GM19438 (cell line): ENCODE measurements at regions not wholly inside any gene's neighbourhood (a gene's known extent, or its start where the extent isn't known, plus 50 kb on each side); places are given as distances from the start of the nearest gene placed in this dataset.

Source experiments
- ATAC-seq: cut with Tn5 transposase; IDR thresholded peaks from one replicate; pipeline ENCODE4 v1.9.1; 2021; ENCODE audit warnings: low read depth; ENCODE audit not compliant: unreplicated experiment

DNA sequence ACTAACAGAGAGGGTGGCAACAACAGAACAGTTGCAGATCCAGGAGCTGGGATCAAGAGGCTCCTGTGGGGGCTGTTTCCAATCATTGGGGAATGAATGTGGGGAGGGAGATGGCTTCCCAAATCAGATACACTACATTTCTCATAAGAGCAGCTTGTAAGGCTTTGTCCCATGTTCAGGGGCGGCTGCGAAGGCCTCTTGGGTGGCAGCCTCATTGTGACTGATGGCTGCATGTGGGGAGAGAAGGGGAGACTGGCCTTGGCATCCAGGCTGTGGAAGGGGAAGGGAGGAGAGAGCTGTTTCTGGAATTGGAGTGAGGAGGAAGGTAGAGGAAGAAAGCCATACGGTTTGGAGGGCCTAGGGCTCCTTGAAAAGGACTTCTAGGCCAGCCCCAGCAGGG is 326.6 kb upstream of the RGMA start:
- no peak for ATAC-seq

DNA sequence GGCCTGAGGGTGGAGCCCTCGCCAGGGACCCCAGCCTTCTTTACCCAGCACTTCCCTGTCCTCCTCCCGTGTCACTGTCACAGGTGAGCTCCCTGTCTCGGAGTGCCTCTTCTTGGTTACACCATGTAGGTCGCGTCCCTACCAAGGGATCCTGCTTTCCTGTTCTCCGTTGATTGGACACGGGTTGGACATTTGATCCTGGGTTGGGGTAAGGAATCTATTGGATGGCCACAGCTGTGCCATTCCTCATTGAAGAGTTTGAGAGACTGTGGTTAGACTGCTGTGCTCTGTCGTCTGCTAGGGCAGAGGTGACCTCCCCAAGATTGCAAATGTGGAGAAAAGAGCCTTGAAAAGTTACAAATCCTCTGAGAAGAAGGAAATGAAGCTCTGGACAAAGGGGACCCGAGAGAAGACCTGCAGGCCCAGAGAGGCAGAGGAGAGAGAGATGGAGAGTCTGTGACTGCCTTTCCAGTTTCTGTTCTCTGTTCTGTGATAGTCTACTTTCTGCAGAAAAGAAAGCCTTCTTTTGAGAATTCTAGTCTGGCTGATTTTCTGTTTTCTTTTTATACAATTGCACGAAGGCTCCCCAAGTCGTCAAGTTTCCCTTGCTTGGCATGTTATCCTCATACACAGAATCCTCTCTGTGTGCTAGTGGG is 325.7 kb upstream of the RGMA start:
- no peak for ATAC-seq

DNA sequence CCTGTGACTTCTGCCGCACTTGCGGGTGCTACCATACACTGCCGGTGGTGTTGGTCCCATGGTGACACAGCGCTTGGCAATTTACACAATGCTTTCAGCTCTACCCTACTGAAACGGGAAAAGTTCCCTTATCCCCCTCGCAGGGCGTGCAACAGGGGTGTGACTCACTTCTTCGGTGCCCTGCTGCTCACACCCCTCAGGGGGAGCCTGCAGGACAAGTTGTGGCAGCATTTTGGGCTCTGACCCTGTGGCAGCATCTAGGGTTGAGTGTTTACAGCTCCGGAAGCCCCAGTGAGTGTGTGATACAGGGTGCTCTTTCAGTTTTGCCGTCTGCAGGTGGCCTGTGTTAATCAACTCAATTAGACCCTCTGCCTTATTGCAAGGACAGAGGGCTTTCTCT is 324.7 kb upstream of the RGMA start:
- ATAC-seq = no peak

DNA sequence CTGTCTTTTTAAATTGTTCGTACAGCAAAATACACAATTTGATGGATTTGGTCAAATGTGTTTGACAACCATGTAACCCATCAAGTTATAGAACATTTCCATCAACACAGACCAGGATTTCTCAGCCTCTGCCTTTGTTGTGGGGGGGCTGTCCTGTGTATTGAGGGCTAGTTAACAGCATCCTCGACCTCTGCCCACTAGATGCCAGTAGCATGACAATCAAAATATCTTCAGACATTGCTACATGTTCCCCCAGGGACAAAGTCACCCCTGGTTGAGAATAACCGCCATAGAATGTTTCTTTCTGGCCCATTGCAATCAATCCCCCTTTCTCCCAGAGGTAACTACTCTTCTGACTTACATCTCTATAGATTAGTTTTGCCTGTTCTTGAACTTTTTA is 310.1 kb upstream of the RGMA start:
- ATAC-seq = no peak

DNA sequence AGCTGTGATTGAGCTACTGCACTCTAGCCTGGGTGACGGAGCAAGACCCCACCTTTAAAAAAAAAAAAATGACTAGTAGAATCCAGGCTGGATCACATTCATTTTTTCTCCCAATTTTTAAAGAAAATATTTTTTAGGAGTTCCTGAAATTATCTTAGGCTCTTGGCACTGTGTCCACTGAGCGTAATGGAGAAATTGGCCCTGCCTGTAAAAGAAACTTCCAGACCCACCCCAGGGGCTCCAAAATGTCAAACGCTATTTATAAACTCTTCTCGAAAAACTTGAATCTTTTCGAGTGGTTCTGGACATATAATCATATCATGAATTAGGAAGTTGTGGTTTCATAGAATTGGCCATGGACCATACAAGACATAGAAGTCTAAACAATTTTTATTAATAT is 300.2 kb upstream of the RGMA start:
- ATAC-seq = no peak

DNA sequence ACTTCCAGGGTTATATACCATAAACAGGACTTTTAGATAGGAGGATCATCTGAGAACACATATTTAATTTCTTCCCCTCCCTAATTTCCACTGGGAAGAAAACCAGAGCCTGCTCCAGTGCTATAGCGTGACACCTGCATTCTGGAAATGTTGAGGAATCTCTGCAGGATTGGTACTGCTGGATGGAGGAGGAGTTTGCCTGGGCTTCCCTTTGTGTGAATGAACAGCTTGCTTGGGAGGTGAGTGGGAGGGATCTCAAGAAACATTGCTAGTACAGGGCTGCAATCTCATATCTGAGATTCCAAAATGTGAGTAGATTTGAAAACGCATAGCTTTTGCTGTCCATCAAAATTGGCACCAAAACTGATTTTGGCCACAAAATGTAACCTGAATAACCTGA is 295.9 kb upstream of the RGMA start:
- ATAC-seq = no peak

DNA sequence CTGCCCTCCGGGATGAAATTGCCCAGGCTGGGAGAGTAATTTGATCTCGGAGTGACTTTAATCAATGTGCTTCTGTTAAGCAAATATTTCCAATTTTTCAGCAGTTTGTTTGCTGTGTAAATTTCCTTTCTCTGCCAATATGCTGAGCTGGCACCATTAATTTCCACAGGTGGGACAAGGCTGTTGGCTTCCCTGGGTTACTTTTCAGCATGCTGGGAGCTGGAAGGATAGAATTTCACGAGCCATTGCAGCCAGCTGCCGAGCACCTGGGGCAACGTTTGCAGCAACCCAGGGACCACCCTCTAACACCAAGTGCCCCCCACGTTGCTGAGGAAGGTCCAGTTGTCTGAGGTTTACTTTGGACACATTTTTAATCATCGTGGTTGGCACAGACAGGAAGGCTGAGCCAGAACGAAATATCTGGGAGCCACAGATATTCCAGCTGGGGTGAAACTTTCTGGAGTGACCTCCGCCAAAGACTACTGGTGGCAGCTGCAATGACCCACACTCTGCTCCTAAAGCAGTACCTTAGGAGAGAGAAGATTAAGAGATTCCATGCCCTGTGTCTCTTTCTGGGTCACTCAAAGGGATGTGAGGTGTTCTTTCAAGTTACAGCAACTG is 293.3 kb upstream of the RGMA start:
- no peak for ATAC-seq

DNA sequence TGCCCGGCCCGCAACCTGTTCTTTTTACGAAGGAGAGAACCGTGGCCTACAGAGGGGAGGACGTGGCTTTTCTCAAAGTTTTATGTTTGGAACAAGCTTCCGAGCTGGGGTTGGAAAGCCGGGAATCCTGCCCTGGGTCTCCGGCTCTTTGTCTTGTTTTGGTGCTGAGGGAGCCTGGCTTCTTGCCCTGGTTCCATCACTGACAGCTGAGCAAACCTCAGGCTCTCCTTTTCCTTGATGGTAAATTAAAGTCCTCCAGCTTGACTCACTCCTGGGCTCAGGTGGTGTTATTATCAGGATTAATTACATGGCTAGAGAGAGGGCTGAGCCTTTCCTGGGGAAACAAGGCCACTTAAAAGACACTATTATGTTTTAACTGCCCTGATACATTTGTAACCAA is 289.5 kb upstream of the RGMA start:
- ATAC-seq = no peak

DNA sequence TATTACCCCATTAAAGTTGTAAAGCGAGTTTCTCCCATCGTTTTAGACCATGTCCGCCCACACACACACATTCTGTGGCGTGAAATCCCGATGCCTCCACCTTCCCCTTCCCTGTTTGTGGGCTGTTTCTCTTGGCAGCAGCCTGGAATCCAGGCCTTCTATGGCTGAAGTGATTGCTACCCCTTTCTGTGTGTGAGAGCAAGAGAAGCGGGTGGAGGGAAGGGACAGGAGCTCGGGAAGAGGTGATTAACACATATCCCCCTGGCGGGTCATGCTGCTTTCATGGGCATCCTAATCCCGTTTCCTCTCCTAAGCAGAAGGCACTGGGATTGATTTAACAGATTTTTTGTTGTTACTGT is 283.8 kb upstream of the RGMA start:
- ATAC-seq = no peak

DNA sequence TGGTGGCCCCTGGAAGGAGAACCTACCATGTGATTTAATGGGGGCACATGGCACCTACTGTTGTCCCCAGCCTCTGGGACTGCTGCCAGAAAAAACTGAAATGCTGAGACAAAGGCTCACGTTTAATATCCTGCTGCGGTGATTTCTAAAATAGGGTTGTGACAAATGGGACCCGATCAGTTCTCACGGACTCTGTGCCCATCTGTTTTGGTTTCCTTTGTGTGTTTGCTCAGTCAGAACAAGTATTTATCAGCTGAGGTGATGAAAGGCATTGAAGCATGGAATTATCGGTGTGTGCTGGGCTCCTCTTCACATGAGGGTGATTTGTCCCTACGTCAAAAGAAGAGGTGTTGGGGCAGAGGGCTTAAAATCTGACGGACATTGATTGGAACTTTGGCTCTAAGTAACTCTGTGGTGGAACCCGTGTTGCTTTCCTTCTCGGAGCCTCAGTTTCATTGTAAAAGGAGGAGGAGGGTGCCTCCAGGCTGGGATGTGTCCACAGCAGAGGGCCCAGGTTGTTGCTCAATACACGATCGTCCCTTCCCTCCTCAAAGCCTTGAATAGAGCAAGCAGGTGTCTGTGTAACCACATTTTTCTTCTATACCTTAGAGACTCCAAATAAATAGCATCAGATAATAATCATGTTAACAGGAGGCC is 283.3 kb upstream of the RGMA start:
- no peak for ATAC-seq

DNA sequence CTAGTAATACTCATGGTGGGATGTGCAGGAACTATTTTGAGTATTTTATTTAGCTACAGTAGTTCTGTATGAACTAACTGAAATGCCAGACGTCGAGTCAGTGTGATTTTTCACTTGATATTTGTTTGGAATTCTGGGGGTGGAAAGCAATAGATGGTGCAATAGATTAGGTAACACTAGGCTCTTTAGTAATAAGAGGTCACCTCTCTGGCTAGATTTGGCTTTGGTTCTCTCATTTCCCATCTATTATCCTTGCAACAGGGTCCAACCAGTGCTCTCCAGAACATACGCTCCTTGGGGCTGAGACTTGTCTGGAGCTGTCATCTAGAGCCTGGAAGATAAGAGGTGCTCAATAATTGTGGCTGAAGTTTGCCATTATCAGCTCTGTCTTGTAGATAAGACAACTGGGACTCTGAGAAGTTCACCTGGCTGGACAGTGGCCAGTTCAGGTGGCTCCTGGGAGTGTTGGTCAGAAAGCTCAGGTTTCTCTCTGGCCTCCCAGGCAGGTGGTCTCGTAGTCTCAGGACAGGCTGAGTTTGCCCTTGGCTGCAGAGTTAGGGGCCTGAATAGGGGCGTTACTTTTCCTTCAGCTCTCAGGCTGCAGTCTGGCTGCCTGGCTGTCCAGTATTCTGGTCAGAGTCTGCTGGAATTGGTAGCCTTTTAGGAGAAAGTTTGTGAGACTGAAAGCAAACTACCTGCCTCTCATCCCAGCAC is 277.5 kb upstream of the RGMA start:
- ATAC-seq = no peak

DNA sequence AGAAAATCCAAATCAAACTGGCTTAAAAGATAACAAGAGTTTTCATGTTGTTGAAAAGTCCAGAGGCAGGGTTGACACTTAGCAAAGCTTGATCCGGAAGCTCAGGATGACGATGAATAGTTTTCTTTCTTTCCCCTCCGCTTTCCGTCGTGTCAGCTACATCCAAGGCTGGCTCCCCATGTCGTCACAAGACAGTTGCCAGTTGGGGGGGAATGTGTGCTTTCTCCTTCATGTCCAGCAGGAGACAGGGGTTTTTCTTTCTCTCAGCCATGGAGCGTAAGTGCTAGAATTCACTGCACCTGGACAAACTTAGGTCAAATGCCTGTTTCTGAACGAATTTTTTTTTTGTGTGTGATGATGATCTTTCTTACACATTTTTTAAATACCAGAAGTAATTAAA is 273.8 kb upstream of the RGMA start:
- no peak for ATAC-seq

DNA sequence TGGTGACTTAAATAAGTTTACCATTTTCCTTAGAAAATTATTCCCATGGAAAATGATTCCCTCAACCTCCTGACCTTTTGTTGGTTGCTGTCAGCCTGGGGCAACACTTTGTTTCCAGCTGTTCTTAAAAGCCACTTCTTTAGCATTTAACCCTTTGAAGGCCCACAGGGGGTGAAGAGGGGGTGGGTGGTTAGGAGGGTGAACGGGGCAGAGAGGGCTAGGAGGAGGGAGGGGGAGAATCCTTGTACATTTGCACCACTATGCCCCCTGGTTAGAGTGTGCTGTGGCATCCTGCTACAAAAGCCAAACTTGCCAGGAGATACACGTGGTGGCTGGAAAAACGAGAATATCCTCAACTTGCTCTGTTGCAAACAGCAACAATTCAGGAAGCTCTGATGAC is 273.2 kb upstream of the RGMA start:
- ATAC-seq = no peak

DNA sequence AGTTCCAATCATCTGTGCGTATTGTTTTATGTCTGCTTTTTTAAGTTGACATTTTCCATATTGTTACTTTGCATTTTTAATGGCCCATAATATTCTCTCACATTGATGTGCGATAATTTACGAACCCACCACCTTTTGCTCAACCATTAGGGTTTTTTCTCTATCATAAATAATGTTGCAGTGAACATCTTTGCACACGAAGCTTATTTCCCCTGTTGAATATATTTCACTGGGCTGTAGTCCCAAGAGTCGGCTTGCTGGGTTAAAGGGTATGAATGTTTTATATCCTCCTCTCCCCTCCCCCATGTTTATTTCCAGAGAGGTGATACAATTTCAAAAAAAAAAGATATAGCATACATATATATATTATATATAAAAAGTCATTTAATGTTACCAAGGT is 272.7 kb upstream of the RGMA start:
- no peak for ATAC-seq

DNA sequence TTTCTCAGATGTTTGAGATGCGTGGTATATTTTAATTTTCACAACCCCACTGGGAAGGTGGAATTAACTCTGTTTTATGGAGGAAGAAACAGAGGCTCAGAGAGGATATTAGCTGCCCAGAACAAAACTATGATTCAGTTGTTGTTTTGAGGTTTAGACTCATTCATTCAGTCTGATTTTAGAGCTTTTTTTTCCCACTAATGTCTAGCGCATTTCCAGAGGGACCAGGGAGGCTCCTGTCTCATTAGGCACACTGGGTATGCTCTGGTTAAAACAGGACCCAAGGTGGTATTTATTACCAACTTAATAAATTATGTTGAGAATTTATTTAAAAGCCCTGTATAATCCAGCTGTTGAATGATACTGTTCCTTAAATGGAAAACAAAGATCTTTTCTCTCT is 272.0 kb upstream of the RGMA start:
- ATAC-seq = no peak

DNA sequence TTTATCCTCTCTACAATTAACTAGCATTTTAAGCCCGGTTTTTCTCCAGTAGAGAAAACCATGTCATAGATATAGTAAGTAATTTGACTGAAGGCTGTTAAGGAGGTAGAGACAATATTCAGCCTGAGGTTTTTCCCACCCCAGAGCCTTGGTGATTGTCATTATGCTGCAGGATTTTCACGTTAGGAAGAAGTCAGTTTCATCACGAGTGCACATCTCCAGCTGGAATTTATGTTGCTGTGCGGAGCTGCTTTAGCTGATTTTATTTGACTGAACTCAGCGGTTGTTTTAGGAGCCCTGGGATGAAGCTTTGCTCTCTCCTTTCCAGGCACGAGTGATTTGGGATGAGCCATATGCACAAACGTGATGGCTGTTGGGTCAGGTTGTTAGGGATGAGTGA is 271.3 kb upstream of the RGMA start:
- ATAC-seq = no peak

DNA sequence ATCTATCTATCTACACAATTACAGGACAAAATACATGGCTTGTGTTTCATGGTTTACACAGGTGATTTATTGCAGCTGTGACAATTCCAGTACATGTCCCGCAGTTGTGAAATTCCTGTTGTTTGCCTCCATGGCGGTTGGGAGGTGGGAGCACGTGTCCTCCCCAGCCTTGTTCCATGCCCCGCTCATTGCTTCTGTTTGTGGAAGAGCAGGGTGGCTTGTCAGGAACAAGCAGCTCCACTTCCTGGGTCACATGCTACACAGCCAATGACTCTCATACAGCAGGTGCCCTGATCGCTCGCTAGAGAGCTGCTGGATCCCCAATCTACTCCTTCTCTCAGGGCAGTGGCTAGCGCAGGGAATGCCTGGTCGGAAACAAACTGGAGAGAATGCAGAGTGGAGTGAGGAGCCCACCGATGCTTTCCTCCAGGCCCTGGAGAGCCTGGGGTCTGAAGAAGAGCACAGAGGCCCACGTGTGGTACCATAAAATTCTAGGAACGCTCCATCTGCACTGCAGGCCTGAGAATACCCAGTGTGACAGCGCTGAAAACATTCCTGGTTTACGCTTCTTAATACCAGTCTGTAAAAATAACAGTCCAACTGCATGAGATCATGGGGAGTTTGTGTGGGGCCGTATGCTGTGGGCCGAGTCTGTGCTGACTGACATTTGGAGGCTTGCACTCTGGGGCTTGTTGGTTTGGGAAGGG is 270.6 kb upstream of the RGMA start:
- no peak for ATAC-seq

DNA sequence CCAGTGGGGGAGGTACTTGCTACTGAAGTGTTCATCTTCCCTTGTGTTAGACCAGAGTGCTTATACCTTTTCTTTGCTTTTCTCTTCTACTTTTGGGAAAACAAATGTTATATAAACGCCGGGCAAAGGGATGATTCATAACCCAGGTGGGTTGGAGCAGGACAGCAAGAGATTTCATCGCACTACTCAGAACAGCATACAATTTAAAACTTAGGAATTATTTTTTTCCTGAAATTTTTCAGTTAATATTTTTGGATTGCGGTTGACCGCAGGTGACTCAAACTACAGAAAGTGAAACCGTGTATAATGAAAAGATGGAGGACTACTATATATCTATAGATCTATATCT is 270.0 kb upstream of the RGMA start:
- ATAC-seq = no peak

DNA sequence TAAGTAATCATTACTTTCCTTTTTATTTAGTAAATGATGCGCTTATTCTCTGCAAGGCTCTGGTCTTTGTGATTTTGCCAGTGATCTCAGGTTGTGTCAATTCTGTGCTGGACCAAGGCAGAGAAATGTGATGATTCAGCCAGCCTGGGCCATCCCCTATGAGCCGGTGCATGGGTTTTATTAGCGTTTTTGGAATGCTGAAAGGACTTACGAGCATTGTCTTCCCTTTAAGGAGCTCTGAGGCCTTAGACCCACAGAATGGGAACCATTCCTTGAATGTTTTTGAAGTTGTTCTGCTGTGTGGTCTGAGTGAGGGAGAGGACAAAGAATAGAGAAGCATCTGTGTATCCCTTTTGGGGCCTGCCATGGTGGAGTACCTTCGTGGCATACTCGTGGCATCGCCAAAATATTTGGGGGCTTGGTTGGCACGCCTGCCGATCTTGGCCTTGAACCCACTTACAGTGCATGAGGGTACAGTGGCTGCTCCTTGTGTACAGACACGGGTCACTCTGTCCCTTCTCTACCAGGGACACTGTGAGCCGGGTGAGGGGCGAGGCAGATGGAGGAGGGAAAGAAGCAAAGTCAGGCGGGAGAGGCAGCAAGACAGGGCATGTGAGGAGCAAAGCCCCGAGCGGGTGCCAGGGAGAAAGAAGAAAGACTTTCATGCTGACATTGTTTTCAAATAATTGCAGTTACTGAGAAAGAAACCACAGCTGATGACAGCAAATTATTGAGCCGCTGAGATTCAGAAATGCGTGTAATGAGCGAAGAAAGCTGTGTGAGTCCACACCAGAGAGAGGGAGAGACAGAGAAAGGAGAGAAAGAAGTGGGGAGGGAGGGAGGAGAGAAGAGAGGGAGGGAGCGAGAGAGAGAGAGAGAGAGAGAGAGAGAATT is 269.4 kb upstream of the RGMA start:
- ATAC-seq = no peak
